ENCODE measurements at regions not wholly inside any gene's neighbourhood (a gene's known extent, or its start where the extent isn't known, plus 50 kb on each side); places are given as distances from the start of the nearest gene placed in this dataset.

DNA sequence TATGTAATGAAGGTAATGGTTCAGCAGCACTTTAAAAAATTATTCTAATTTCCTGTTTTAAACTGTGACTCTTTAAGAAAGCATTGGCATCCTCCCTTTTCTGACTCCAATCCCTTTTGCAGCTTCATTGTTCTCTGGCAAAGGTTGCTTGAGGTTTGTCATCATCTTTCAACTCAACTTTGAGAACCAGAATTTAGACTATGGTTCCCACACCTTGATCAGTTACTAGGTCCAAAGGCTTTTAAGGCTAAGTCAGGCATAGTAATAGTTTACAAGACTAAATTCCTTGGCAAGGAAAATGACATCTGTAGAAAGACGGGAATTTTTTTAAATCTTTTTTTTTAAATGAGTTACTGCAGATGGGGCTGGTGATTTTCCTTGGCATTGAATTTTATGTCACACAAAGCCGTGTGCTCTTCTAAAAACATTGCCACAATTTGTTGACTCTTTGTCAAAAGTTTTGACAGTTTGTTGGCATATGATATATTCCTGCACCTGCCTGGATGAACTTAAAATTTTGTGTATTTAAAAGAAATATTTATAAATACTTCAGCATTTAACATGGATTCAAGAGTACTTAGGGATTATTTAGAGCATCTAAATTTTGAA, 451.0 kb downstream of the MEIS1 start:
- TF ChIP-seq, protein P1, sequence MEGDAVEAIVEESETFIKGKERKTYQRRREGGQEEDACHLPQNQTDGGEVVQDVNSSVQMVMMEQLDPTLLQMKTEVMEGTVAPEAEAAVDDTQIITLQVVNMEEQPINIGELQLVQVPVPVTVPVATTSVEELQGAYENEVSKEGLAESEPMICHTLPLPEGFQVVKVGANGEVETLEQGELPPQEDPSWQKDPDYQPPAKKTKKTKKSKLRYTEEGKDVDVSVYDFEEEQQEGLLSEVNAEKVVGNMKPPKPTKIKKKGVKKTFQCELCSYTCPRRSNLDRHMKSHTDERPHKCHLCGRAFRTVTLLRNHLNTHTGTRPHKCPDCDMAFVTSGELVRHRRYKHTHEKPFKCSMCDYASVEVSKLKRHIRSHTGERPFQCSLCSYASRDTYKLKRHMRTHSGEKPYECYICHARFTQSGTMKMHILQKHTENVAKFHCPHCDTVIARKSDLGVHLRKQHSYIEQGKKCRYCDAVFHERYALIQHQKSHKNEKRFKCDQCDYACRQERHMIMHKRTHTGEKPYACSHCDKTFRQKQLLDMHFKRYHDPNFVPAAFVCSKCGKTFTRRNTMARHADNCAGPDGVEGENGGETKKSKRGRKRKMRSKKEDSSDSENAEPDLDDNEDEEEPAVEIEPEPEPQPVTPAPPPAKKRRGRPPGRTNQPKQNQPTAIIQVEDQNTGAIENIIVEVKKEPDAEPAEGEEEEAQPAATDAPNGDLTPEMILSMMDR (conservative IDR thresholded peaks at IDR 0.05) = no peak
- TF ChIP-seq EZH2 (IDR thresholded peaks at IDR 0.05; ENCODE audit: low read depth) = no peak
